GM18870 (cell line): ENCODE measurements at regions not wholly inside any gene's neighbourhood (a gene's known extent, or its start where the extent isn't known, plus 50 kb on each side); places are given as distances from the start of the nearest gene placed in this dataset.

Experiments
- ATAC-seq: cut with Tn5 transposase; IDR thresholded peaks from one replicate; pipeline ENCODE4 v1.9.1; 2021; ENCODE audit warnings: moderate library complexity; ENCODE audit not compliant: unreplicated experiment

DNA sequence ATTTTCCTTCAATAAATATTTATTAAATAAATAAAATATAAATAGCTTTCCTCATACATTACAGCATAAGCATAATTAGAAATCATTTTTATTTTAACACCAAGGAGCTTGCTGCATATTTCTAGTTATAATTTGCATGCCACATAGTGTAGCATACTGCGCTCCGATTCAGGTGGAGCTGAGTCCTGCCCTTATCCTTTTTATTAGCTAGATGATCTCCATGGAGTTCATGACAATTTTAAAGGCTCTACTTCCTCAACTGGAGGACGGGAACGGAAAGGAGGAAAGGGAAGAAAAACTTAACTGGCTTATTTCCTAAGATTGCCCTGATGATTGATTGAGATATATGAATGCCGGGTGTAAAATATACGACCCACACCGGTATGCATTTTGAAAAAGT lies 385.2 kb downstream of the PLK2 start:
- no peak for ATAC-seq

DNA sequence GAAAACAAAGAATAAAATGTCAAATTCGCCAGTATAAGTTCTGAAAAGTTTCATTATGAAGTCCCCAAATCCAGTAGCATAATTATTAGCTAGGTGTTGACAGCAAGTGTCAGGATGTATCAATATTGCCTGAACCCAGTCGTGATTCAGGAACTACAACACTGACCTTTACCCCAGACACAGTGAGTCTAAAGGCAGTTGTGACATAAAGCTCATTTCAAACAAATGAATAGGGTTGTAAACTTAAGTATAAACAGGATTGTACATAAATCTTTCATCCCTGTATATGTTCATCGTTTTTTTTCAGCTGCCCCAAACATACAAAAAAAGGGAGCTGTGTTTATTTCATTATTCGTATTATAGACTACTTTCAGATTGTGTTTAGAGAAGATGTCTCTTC lies 385.7 kb downstream of the PLK2 start:
- no peak for ATAC-seq

DNA sequence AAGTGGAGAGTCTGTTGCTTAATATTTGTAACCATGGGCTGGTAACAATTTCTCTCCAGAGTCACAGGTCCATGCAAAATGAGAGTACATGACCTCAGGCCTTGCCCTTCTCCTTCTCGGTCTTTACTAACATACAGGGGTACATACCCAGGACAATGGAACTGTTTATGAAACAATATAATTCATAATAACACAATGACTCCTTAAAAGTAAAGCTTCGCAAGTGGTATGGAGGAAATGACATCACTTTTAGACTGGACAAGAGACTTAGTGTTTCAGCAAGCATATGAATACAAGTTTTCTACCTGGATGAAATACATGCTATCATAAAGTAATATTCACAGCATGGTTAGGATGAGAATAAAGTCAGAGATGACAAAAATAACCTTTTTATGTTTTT lies 386.6 kb downstream of the PLK2 start:
- no peak for ATAC-seq

DNA sequence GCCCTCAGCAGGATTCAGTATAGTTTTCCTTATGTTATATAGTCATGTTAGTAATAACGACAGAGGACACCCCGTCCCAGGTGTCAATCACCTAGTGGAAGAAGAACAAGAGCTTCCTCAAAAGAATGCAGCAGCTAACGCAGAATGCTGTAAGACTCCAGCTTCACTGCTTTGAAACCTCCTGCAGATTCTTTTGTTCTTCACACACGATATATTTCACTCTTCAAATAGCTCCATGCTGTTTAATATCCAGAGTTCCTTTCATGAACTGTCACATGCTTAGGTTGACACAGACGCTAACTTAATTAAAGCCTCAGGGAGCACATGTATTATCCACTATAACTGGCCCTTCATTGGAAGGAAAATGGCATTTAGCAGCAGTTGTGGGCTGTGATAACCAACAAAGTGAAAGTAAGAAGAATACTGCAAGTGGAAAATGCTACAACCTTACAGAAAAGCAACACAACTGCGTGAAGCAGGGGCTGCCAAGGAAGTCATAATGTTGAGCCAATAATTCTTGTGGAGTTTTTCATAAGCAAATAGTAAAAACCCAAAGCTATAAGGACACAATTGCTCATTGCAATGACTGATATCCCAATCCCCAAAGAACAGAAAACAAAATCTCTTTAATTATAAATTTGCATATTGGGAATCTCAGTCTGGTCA lies 387.5 kb downstream of the PLK2 start:
- no peak for ATAC-seq

DNA sequence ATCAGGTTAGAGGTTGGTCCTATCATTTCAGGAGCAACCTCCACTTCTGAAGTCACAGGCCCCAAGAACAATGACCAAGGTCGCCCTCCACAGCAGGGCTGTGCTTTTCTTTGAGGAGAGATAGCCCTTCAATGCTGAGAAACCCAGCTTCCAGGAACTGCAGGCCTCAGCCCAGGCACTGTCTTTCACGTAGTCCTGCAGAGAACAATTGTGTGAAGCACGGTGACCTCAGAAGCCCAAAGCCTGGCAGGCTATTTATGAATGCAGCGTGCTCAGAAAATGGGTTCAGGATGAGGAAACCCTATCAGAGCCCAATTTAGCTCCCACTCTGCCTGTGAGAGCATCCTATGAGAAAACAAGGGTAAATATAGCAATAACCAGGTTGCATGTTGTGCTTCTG lies 388.3 kb downstream of the PLK2 start:
- ATAC-seq = no peak

DNA sequence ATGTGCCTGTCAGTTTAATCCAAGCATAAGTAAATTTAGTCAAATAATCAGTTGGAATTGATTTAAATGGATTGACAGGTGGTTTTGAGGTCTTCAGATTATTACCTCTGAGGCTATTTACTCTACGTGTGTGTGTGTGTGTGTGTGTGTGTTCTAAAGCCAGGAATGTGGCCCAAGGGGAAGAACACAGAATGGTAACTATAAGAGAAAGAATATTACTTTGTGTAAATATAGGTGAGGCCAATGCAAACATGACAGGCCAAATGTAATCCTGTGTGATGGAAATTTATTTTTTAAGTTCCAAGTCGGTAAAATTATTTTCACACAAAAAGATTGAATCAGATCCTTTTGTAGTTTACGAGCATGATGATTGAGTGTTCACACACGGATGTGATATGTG lies 390.0 kb downstream of the PLK2 start:
- no peak for ATAC-seq

DNA sequence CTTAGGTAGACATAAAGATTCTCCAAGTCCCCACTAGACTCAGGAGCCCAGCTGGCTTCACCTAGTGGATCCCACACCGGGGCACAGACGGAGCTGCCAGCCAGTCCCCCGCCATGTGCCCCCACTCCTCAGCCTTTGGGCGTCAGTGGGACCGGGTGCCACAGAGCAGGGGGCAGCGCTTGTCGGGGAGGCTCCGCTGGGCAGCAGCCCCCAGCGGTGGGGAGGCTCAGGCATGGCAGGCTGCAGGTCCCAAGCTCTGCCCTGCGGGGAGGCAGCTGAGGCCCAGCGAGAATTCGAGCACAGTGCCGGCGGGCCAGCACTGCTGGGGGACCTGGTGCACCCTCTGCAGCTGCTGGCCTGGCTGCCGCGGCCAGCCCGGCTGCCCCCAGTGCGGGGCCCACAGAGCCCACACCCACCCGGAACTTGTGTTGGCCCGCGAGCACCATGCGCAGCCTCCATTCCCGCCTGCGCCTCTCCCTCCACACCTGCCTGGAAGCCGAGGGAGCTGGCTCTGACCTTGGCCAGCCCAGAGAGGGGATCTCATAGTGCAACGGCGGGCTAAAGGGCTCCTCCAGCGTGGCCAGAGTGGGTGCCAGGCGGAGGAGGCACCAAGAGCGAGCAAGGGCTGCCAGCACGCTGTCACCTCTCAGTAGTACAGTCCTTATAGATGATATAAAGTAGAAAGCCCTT lies 390.7 kb downstream of the PLK2 start:
- no peak for ATAC-seq

DNA sequence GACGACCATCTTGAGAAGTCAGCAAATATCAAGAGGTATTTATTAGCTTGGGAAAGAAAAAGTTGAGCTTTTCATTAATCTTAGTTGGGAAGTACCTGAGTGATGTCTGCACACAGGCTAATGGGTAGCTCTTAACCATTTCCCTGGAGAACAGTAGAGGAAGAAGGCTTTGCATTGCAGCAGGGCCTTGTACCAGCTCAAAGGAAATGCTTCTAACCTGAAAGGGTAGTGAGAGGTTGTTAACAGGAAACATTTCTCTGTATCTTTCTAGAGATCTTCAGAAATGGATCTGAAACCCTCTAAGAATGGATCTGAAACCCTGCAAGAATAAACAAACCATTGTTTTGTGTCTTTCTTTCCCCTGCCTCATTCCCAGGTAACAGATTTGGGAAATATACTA lies 393.3 kb downstream of the PLK2 start:
- no peak for ATAC-seq

DNA sequence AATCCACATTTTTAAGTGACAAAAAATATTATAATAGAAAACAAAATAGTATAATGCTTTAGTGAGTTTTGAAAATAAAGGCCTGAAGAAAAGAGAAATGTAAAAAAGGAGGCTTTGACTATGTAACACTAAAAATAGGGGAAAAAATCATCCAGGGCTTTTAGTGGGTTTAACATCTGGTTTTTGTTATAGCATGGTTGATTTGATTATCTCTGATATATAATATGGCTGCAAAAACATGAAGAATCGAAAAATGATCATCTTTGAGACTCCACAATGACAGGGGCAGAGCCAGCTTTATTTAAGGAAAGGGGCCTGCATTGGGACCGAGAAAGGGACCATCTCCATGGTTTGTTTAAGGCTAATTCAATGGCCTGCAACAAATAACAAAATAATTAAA lies 393.8 kb downstream of the PLK2 start:
- ATAC-seq = no peak

DNA sequence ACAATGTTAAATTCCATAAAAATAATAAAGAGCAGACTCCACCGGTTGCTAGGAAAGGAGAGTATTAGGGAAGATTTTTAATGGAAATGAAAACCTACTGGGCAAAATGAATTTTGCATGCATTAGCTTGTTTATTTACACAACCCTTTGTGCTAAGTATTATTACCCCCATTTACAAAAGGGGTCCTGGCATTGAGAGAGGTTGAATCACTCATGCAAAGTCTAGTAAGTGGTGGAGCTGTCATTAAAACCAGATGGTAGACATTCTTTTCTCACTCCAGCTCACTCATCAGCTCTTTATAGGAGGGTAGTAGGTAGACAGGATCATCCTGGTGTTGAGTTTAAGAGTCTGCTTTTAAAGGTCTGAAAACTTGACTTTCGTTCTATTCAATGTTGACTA lies 395.1 kb downstream of the PLK2 start:
- ATAC-seq = no peak

DNA sequence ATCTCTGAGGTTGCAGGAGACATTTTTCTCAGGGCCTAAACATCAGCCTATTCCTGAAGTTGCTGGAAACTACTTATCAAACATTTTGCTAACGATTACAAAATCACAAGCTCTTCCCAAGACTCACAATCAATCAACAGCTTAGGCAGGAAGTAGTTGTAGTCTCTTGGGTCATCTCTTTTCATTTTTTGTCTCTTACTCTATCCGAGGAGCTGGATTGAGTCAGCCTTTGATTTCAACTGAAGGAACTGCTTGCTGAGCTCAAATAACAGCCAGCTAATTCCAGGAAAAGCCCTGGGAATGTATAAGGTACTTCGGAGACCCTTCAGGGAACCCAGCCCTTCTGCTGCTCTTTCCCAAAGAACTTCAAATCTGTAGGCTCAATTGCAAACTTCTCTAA lies 398.9 kb downstream of the PLK2 start:
- ATAC-seq = no peak

DNA sequence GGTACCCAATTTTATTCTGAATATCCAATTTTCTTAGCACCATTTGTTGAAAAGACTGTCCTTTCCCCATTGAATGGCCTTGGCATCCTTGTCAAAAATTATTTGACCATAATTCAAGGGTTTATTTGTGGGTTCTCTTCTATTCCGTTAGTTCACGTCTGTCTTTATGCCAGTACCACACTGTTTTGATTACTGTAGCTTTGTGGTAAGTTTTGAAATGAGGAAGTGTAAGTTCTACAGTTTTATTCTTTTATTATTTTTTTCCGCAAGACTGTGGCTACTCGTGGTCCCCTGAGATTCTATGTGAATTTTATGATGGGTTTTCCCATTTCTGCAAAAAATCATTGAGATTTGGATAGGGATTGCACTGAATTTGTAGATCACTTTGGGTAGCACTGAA lies 402.6 kb downstream of the PLK2 start:
- ATAC-seq = no peak

DNA sequence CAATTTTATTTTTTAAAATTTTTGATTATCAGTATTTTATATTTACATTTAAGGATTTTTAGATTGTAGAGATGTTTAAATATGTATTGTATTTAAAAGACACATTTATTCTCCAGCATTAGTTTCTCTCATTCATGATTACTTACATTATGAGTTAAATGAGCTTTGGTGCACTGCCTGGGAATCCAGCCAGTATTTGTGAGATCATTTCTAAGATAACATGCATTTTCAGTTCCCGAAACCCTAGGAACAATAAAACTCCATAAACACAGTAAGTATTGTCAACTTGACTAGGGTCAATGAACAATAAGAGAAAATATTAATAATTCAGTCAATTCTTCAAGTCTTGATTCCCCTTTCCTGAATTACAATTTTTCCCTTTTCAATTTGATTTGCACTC lies 403.3 kb downstream of the PLK2 start:
- no peak for ATAC-seq

DNA sequence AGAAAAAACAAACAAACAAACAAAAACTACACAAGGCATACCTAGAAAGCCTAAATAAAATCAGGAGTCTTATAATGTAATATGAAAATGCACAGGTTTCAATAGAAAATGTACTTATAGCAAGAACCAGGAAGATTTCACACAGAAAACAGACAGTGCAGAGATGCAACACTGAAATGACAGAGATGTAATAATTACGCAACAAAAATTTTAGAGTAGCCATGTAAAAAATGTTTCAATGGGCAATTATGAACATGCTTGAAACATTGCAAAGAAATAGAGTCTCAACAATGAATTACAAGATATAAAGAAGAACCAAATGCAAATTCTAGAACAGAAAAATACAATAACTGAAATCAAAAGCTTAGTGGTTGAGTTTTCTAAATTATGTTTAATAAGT lies 405.9 kb downstream of the PLK2 start:
- ATAC-seq = no peak

DNA sequence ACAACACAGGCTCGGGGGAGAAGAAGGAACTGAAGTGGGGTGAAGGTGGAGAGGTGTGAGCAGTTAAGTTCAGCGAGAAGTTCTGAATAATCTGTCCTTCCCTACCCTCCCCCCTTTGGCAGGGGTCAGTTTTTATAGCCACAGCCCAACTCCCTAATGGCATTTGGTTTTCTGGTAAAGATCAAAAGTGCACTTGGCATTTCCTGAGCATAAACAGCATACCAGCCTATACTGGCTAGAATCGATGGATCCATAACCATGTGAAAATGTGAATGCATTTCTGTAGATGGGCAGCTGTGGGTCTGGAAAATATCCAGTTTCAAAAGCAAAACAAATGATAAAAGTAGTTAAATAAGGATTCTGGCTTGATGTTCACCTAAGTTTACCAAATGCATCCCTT lies 410.9 kb downstream of the PLK2 start:
- ATAC-seq = no peak

DNA sequence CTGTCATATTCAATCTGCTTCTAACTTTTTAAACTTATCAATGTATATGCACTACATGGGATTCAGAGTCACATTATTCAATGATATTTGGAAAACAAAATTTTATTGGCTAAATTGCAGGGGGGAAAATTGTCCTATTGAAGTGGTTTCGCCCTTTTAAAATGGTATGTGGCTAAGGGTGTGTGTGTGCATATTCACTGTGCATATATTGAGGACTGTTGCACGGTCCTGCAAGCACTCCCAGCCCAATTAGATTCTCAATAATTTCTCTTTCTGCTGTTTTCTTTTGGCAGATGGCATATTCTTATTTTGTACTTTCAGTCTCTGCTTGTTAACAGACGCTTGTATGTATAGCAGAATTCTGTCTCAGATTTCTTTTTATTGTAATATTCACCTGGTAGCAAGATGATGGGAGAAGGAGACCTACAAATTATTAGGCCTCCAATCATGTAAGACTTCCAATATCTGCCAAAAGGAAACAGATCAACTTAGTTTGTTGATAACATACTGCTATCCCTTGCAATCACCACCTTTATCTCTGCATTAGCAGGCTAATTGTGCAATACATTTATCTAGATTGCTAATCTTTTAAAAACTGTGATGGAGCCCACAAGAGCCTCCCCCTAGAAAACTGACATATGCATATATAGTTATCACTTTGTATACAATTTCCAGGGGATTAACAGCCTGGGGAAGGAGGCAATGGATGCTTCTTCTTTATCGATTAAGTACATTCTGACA lies 411.5 kb downstream of the PLK2 start:
- ATAC-seq = no peak

DNA sequence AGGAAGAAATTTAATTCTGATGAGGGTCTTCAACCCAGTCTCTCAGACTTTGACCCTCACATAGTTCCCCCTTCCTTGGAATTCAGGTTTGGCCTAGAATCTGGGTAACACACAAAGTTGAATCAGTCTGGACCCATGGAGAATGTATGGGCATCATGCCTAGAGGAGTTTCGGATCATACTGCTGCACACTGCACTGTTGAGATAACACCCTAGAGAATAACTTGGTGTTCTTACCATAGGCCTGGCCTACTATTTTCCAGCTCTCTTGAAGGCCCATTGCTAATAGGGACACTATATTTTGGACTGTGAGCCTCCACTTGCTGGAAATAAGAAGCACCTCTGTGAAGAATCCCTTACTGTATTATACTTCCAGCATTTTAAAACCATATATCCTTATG lies 413.5 kb downstream of the PLK2 start:
- ATAC-seq = no peak

DNA sequence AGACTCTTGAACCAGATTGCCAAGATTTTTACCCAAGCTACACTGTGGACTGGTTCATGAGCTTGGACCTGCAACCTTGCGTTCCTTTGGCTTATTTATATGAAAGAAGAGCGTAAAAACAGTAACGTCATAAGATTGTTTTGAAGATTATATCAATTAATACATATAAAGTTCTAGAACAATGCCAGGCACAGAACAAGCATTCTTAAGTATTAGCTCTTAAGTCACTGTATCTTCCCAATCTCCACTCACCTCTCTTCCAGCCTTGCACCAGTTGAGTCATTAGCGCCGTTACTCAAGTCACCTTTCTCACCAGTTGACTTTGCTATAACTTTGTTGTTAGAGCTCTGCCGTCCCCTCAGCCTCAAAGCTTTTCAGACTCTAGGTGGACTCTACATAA lies 415.7 kb downstream of the PLK2 start:
- no peak for ATAC-seq

DNA sequence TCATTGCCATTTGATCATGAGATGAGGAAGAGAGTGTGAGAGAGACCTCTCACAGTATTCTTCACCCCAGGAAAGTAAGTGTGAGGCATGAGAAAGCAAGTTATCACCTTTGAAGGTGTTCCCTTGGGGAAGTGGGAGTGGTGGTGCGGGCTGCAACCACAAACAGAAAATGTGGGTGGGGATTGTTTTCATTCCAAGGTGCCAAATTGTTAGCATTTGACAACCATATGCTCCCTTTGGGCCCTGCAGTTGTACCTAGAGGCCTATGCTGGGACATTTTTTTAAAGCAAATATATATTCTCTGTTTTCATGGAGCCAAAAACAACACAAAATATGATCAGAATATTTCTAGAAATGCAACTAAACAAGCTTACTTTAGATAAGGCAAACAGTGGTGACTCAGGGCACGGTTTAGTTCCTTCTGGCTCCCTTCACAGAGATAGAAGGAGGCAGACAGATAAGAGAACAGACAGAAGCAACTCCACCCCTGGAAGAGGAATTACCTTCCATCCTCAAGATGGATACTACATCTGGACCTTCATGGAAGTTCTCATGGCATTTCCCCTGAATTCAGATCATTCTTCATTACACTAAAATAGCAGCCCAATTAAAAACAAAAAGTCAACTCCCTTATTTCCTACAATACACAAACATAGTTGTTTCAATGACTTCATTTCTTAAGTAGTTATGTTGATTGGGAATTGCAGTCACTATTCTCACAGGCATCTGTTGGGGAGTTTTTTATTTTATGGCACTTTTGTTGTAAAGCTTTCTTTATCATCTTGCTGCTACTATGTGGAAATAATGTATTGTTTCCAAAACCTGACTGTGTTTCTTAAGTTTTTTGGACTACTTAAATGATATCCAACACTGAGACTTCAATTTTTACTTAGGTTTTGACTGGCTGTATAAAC lies 416.6 kb downstream of the PLK2 start:
- ATAC-seq = no peak

DNA sequence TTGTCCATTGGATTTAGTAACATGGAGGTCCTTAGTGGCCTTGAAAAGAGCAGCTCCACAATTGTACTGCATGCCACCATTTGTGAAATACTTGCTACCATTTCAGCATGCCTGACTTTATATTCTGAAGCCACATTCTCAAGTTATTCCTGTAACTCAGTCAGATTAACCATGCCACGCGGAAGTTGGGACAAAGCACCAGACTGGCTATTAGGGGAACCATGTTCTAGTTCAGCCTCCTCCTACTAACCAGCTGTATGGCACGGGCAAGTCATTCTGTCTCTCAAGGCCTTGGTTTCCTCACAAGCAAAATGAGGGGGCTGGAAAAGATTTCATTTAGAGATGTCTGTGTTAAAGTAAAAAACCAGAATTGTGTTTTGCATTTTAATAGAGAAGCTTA lies 418.0 kb downstream of the PLK2 start:
- ATAC-seq = no peak

DNA sequence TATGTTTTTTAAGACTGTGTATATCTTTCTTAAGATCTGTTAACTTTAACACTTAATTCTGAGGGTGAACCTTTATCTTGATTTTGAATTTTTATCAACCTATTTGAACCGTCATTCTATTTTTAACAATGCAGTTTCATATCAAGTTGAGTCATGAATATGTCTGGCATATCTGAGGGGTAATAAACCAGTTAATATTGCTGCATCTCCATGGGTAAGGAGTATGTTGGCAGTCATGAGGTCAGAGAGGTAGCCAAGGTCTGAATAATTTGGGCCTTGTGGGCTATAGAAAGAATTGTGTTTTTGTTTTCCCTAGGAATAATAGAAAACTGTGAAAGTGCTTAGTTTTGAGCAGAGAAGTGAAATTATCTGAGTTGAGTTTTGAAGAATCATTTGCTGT lies 419.0 kb downstream of the PLK2 start:
- no peak for ATAC-seq
